LNCaP clone FGC (cell line): ENCODE measurements at regions not wholly inside any gene's neighbourhood (a gene's known extent, or its start where the extent isn't known, plus 50 kb on each side); places are given as distances from the start of the nearest gene placed in this dataset.

ENCODE experiments used
- DNase-seq: peaks from one replicate; pipeline ENCODE4 v3.0.0-alpha.2; 2011; ENCODE audit warnings: low read depth
- H3K4me3 ChIP-seq: 2 replicates; pipeline ENCODE4 v1.5.1; 2011; ENCODE audit warnings: mild to moderate bottlenecking, low read depth, low read length, control low read depth
- TF ChIP-seq, protein P1 (sequence below): IDR thresholded peaks from 2 replicates; pipeline ENCODE4 v1.5.1; 2012; ENCODE audit warnings: mild to moderate bottlenecking; ENCODE audit not compliant: control insufficient read depth, insufficient read depth; ENCODE audit errors: extremely low read depth

DNA sequence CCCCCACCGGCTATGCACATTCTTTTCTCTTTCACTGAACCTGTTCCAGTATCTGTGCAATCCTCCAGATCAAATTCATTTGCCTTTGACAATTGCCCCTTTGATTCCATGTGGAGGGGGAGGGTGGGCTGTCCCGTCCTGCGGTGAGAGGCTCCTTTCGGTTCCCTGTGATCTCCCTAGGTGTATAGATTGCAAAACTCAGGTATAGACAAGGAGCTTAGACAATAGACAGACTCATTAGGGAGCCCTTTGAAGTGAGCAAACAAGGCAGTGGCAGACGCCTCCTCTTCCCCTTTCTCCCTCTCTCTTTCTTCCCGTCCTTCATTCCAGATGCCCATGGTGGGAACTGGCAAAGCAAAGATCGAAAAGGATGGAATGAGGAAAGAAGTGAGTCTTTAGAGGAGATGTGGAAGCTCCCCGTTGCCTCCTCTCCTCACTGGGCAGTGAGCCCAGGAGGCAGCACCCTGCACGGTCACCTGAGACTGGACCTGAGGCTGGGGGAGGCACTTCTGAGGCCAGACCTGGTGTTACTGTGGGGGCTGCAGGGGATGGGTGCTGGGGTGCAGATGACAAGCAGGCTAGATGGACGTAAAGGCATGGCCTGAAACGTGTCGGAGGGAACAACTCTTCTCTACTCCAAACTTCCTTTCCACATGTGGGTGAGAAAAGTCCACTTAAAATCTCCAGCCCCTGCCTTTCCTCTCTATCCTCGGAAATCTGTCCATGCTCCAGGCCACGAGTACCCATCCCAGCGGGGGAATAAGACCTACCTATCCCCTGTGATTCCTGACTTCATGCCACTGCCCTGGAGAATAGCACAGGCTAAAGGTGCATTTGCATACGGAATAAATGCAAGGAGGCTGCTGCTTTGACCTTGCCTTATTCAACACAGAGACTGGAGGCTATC, 256.6 kb upstream of the FOXQ1 start:
- H3K4me3 ChIP-seq = no peak overlapping the region
- TF ChIP-seq, protein P1, sequence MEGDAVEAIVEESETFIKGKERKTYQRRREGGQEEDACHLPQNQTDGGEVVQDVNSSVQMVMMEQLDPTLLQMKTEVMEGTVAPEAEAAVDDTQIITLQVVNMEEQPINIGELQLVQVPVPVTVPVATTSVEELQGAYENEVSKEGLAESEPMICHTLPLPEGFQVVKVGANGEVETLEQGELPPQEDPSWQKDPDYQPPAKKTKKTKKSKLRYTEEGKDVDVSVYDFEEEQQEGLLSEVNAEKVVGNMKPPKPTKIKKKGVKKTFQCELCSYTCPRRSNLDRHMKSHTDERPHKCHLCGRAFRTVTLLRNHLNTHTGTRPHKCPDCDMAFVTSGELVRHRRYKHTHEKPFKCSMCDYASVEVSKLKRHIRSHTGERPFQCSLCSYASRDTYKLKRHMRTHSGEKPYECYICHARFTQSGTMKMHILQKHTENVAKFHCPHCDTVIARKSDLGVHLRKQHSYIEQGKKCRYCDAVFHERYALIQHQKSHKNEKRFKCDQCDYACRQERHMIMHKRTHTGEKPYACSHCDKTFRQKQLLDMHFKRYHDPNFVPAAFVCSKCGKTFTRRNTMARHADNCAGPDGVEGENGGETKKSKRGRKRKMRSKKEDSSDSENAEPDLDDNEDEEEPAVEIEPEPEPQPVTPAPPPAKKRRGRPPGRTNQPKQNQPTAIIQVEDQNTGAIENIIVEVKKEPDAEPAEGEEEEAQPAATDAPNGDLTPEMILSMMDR = no peak
- no peak for DNase-seq

DNA sequence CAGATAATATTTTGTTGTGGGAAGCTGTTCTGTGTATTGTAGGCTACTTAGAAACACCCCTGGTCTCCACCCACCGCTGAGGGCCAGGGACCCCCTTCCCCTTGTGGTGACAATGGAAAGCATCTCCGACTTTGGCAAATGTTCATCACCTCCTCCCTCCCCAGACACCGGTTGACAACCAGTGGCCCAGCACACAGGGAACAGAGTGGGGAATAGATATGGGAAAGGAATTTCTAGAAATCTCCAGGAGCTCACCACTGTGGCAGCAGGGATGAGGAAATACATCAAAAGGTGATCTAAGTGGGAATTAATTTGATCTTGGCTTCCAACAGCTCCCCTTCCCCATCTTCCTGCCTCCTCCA, 257.3 kb upstream of the FOXQ1 start:
- DNase-seq = no peak
- TF ChIP-seq, protein P1 = no peak
- H3K4me3 ChIP-seq = no peak overlapping the region

DNA sequence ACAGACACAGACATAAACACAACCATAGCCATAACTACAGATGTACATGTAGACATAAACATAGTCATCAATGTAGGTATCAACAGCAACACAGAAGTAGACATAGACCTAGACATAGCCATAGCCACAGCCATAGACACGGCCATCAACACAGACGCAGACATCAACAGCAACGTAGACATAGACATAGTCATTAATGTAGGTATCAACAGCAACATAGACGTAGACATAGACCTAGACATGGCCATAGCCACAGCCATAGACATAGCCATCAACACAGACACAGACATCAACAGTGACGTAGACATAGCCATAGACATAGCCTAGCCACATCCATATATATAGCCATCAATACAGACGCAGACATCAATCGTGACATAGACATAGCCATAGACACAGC, 258.3 kb upstream of the FOXQ1 start:
- TF ChIP-seq, protein P1 = no peak
- no peak overlapping the region for H3K4me3 ChIP-seq
- DNase-seq = no peak

DNA sequence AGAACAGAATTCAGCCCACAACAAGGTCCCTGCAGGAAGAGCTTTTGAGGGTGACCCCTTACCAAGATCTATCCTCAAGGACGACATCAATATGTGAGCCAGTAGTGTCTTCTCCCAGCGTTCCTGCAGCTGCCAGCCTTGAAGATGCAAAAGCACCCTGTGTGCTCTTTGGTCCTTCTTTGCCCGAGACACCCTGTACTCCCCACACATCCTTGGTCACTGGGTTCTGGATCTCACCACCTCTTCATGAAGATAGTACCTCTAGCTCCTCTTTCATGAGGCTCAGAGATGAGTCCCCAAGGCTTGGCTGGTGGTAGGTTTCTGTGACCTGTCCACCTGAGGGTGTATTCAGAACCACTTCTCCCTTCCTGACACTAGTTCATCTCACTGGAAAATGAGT, 259.6 kb upstream of the FOXQ1 start:
- TF ChIP-seq, protein P1 = no peak
- DNase-seq = no peak
- no peak overlapping the region for H3K4me3 ChIP-seq

DNA sequence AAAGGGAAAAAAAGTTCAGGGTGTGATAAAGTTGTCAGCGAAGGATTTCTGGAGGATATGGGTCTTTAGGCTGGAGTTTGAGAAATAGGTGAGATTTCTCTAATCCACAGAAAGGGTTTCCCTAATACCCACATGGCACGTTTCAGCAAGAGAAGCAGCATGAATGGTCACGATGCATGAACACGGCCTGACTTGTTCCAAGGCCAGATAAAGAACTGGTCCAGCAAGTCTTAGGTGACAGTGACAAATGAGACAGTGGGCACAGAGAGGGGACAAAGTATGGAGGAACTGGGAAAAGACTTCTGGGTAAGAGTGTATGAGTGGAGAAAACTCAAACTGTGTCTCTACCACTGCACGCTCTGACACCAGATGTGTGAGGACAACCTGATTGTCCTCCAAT, 262.0 kb upstream of the FOXQ1 start:
- H3K4me3 ChIP-seq = no peak overlapping the region
- TF ChIP-seq, protein P1 = no peak
- DNase-seq = no peak

DNA sequence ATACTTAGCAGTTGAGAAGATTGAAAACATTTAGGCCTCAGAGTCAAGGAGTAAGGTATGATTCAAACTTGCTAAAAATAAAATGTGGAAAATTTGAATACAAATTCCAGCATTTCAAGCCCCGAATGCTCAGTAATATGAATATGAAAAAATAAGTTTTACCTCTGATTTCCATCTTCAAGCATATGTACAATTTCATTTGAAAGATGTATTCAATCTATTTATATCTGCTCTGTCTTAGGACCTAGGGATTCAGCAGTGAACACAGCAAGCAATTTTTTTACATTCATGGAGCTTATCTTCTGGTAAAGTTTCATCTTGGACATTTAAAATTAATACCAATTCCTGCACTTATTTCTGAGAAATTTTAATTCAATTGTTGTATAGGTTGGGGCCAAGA, 262.7 kb upstream of the FOXQ1 start:
- TF ChIP-seq, protein P1 = no peak
- no peak overlapping the region for H3K4me3 ChIP-seq
- DNase-seq = no peak
